AG09309 (cell line): ENCODE measurements at regions not wholly inside any gene's neighbourhood (a gene's known extent, or its start where the extent isn't known, plus 50 kb on each side); places are given as distances from the start of the nearest gene placed in this dataset.

Experiments
- DNase-seq: peaks from one replicate; pipeline ENCODE4 v3.0.0-alpha.2; 2010; ENCODE audit warnings: low read depth
- H3K4me3 ChIP-seq: 2 replicates; pipeline ENCODE4 v1.5.1; 2011; ENCODE audit warnings: mild to moderate bottlenecking, low read depth, low read length, moderate library complexity; ENCODE audit not compliant: control insufficient read depth
- TF ChIP-seq, protein P1 (sequence below): IDR thresholded peaks from 2 replicates; pipeline ENCODE4 v1.5.1; 2011; ENCODE audit warnings: mild to moderate bottlenecking, low read depth, low read length, inconsistent platforms; ENCODE audit not compliant: insufficient read depth, control insufficient read depth; ENCODE audit errors: missing control alignments

DNA sequence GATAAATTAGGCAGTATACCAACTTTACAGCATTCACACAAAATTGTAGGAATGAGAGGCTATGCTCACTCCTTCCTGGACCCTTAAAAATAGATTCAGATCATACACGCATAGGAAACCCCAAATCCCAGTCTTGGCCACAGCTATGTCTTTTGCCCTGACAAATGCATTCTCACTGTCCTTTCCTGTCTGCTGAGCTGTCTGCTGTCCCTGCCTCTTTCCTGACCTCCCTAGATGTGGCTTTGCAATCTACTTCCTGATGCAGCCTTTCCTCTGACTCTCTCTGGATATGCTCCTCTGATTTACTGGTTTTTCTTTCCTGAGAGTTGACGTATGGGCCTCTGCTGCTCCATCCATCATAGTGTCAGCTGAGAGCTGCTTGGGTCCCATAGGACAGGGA lies 59.8 kb upstream of the SLC35F3 start:
- TF ChIP-seq, protein P1, sequence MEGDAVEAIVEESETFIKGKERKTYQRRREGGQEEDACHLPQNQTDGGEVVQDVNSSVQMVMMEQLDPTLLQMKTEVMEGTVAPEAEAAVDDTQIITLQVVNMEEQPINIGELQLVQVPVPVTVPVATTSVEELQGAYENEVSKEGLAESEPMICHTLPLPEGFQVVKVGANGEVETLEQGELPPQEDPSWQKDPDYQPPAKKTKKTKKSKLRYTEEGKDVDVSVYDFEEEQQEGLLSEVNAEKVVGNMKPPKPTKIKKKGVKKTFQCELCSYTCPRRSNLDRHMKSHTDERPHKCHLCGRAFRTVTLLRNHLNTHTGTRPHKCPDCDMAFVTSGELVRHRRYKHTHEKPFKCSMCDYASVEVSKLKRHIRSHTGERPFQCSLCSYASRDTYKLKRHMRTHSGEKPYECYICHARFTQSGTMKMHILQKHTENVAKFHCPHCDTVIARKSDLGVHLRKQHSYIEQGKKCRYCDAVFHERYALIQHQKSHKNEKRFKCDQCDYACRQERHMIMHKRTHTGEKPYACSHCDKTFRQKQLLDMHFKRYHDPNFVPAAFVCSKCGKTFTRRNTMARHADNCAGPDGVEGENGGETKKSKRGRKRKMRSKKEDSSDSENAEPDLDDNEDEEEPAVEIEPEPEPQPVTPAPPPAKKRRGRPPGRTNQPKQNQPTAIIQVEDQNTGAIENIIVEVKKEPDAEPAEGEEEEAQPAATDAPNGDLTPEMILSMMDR, result no peak
- H3K4me3 ChIP-seq, result no peak overlapping the region
- no peak for DNase-seq
